Psoas muscle (tissue), 7 donors: ENCODE measurements at regions not wholly inside any gene's neighbourhood (a gene's known extent, or its start where the extent isn't known, plus 50 kb on each side); places are given as distances from the start of the nearest gene placed in this dataset.

Experiments
- ATAC-seq, 4 donors: fragments of 200-7000 bp; cut with Tn5 transposase; one replicate each; pipeline ENCODE4 v1.9.1; 2020; ENCODE audit warnings: moderate library complexity in 3 of 4, mild to moderate bottlenecking in 2 of 4
- DNase-seq, 2 donors: peaks; one replicate each; pipeline ENCODE4 v3.0.0-alpha.2; 2020
- H3K27ac ChIP-seq: fragments of 200-600 bp; one replicate; pipeline ENCODE4 v1.8.0; 2022
- H3K27me3 ChIP-seq, 3 donors: fragments of 200-600 bp in 1 of 3; one replicate each; pipeline versions ENCODE4 v1.6.1 to v1.8.0; 2013 to 2022; ENCODE audit warnings: low read length in 2 of 3, mild to moderate bottlenecking in 2 of 3, moderate library complexity in 1 of 3; ENCODE audit not compliant: insufficient read depth in 3 of 3
- H3K36me3 ChIP-seq, 2 donors: fragments of 200-600 bp in 1 of 2; one replicate each; pipeline versions ENCODE4 v1.6.1 to v1.8.0; 2013 to 2022; ENCODE audit warnings: low read depth in 1 of 2, mild to moderate bottlenecking in 1 of 2, moderate library complexity in 1 of 2; ENCODE audit not compliant: insufficient read depth in 1 of 2
- H3K4me1 ChIP-seq: fragments of 200-600 bp; one replicate; pipeline ENCODE4 v1.8.0; 2022
- H3K4me3 ChIP-seq: fragments of 200-600 bp; one replicate; pipeline ENCODE4 v1.8.0; 2022; ENCODE audit warnings: mild to moderate bottlenecking
- H3K9me3 ChIP-seq: fragments of 200-600 bp; one replicate; pipeline ENCODE4 v1.8.0; 2022
- CTCF ChIP-seq: fragments of 200-600 bp; IDR thresholded peaks from one replicate; pipeline ENCODE4 v1.8.0; 2022; ENCODE audit warnings: antibody characterized with exemption
- WGBS, 3 donors: extraction: QIAGEN DNeasy Blood & Tissue Kit; methylation state at CpG; one replicate each; pipeline versions ENCODE4 v1.1.6 to v1.1.7; 2013; 5-methylcytosine and 5-hydroxymethylcytosine counted together
- intact Hi-C, 2 donors: fragments of 100-400 bp; cut with DNase I; formaldehyde crosslinking; loops; one replicate each; pipeline versions ENCODE4 v1.11.0 to v1.14.2; 2022
- donor health status: healthy with polysubstance abuse.
- donor health status: DM: no; HTN: no; CAD: no; lungs with moderate emphysema.
- donor health status: Bipolar disorder and iron deficiency.
- donor health status: healthy.
- donor health status: DM: yes; HTN: yes; CAD: no.
- donor health status: DM: no; HTN: no; CAD: no.
- donor health status: DM: yes; HTN: yes; CAD: no.

GRCh38 chr15:56804279-56804678, 71.0 kb upstream of the ZNF280D start:
- 89 to 96% (median 94%) methylated on average over 3 of the region's 3 CpGs for WGBS, 3 donors
- no peak for TF ChIP-seq CTCF

GRCh38 chr15:56802161-56802560, 68.9 kb upstream of the ZNF280D start:
- H3K27ac ChIP-seq = no peak overlapping the region
- H3K4me1 ChIP-seq = no peaks in the 10 kb centered on the region
- H3K27me3 ChIP-seq = no peaks in the 10 kb centered on the region
- no peak for DNase-seq
- no peak for ATAC-seq
- no peak overlapping the region for H3K4me3 ChIP-seq
- no peaks in the 10 kb centered on the region for H3K36me3 ChIP-seq
- H3K9me3 ChIP-seq = peaks cover 2% of the 10 kb centered on the region
- WGBS, 3 donors = 90 to 97% (median 93%) methylated on average over 1 of the region's 1 CpG
- intact Hi-C loops = no loop called here
- TF ChIP-seq CTCF = no peak

More at GRCh38 chr15:56804279-56804678, 71.0 kb upstream of the ZNF280D start:
- H3K27ac ChIP-seq = no peak overlapping the region
- H3K27me3 ChIP-seq = no peaks in the 10 kb centered on the region
- no peaks in the 10 kb centered on the region for H3K4me1 ChIP-seq
- intact Hi-C loops = no loop called here
- no peaks in the 10 kb centered on the region for H3K36me3 ChIP-seq
- H3K4me3 ChIP-seq = no peak overlapping the region
- DNase-seq (no peak), ATAC-seq (no peak)
- peaks cover 17% of the 10 kb centered on the region for H3K9me3 ChIP-seq

GRCh38 chr15:56798639-56799038, 65.3 kb upstream of the ZNF280D start:
- intact Hi-C loops = loop anchor here in 1 of 2 donors (2.0 kb wide), 1 partner anchor 66 kb away; the partner anchor contains the start of gene ZNF280D
- ATAC-seq (peak; percentile 74 to 91 (median 82)), DNase-seq (peak; percentile 20 to 58)
- TF ChIP-seq CTCF = no peak
- peak overlapping the region; percentile 23 for H3K27ac ChIP-seq
- no peaks in the 10 kb centered on the region for H3K9me3 ChIP-seq
- H3K4me1 ChIP-seq = peaks cover 17% of the 10 kb centered on the region
- no peak overlapping the region for H3K4me3 ChIP-seq
- no peaks in the 10 kb centered on the region for H3K27me3 ChIP-seq
- H3K36me3 ChIP-seq = no peaks in the 10 kb centered on the region
- WGBS, 3 donors = 63 to 79% (median 67%) methylated on average over 6 of the region's 6 CpGs

GRCh38 chr15:56797720-56798275, 64.5 kb upstream of the ZNF280D start:
- intact Hi-C loops = loop anchor here in 1 of 2 donors (2.0 kb wide), 1 partner anchor 65 kb away; the partner anchor contains the start of gene ZNF280D
- no peak for ATAC-seq
- Histone ChIP-seq H3K27me3 (no peaks in the 10 kb centered on the region), H3K4me1 (peaks cover 17% of the 10 kb centered on the region), H3K9me3 (peaks cover 8% of the 10 kb centered on the region), H3K36me3 (no peaks in the 10 kb centered on the region), H3K4me3 (no peak overlapping the region), H3K27ac (no peak overlapping the region)
- TF ChIP-seq CTCF = no peak
- 11 to 36% (median 21%) methylated on average over 1 of the region's 1 CpG for WGBS, 3 donors
- DNase-seq = no peak

GRCh38 chr15:56795502-56795901, 62.2 kb upstream of the ZNF280D start:
- no peaks in the 10 kb centered on the region for H3K27me3 ChIP-seq
- ATAC-seq = no peak
- peaks cover 17% of the 10 kb centered on the region for H3K4me1 ChIP-seq
- intact Hi-C loops = no loop called here
- TF ChIP-seq CTCF = no peak
- H3K36me3 ChIP-seq = no peaks in the 10 kb centered on the region
- peak in 1 of 2 donors; percentile 41 for DNase-seq
- H3K4me3 ChIP-seq = no peak overlapping the region
- H3K27ac ChIP-seq = peak overlapping the region; percentile 13
- WGBS, 3 donors = 48 to 65% (median 55%) methylated on average over 4 of the region's 4 CpGs
- peaks cover 22% of the 10 kb centered on the region for H3K9me3 ChIP-seq
